Naive thymus-derived CD4-positive, alpha-beta T cell (primary cell): ENCODE measurements at regions not wholly inside any gene's neighbourhood (a gene's known extent, or its start where the extent isn't known, plus 50 kb on each side); places are given as distances from the start of the nearest gene placed in this dataset.
A peak's percentile ranks its signal among the peaks of the same experiment; 100 is the strongest.

Source experiments
- ATAC-seq: fragments of 150-1000 bp; cut with Tn5 transposase; 2 replicates; pipeline ENCODE4 v1.10.0; 2021; ENCODE audit warnings: mild to moderate bottlenecking, moderate library complexity
- CTCF ChIA-PET: fragments of 350-600 bp; sonication (Branson Sonifier 250); formaldehyde crosslinking; loops from one replicate; lab custom pipeline; 2021; ENCODE audit warnings: antibody characterized with exemption; lab: Charles Lee
- POLR2A ChIA-PET: fragments of 350-600 bp; sonication (Branson Sonifier 250); formaldehyde crosslinking; loops from one replicate; lab custom pipeline; 2021; ENCODE audit warnings: antibody characterized with exemption, inconsistent platforms; lab: Charles Lee
- DNase-seq, 9 donors: peaks; one replicate each; pipeline versions ENCODE4 v3.0.0 to v3.0.0-alpha.2; 2020 to 2022; ENCODE audit warnings: mixed read lengths in 1 of 9
- H3K27ac ChIP-seq: one replicate; pipeline ENCODE4 v1.7.0; 2013; ENCODE audit warnings: mild to moderate bottlenecking, low read depth, low read length, moderate library complexity
- H3K27me3 ChIP-seq, 2 donors: one replicate each; pipeline ENCODE4 v1.7.0; 2013; ENCODE audit warnings: low read length in 2 of 2, mild to moderate bottlenecking in 2 of 2, moderate library complexity in 2 of 2; ENCODE audit not compliant: control insufficient read depth in 2 of 2, insufficient read depth in 2 of 2
- H3K36me3 ChIP-seq, 3 experiments: 1 replicate in 2 of 3; 2 replicates in 1 of 3; pipeline ENCODE4 v1.7.0; 2013; ENCODE audit warnings: low read length in 3 of 3, mild to moderate bottlenecking in 3 of 3, moderate library complexity in 1 of 3; ENCODE audit not compliant: insufficient read depth in 3 of 3, control insufficient read depth in 2 of 3
- H3K4me1 ChIP-seq, 2 donors: one replicate each; pipeline ENCODE4 v1.7.0; 2013; ENCODE audit warnings: low read length in 2 of 2, mild to moderate bottlenecking in 2 of 2, moderate library complexity in 1 of 2; ENCODE audit not compliant: control insufficient read depth in 2 of 2, insufficient read depth in 2 of 2
- H3K4me3 ChIP-seq: 2 replicates; pipeline ENCODE4 v1.7.0; 2013; ENCODE audit warnings: mild to moderate bottlenecking, low read length
- H3K9me3 ChIP-seq, 3 experiments: 1 replicate in 2 of 3; 2 replicates in 1 of 3; pipeline ENCODE4 v1.7.0; 2013; ENCODE audit warnings: low read length in 3 of 3; ENCODE audit not compliant: control insufficient read depth in 2 of 3
- H3K27ac Mint-ChIP-seq, 9 donors: one replicate each; pipeline ENCODE4 v1.8.0; 2020 to 2022; ENCODE audit warnings: mixed read lengths in 9 of 9, mild to moderate bottlenecking in 8 of 9, moderate library complexity in 5 of 9, inconsistent platforms in 2 of 9
- H3K27me3 Mint-ChIP-seq, 5 donors: one replicate each; pipeline ENCODE4 v1.8.0; 2021 to 2022; ENCODE audit warnings: mixed read lengths in 5 of 5, mild to moderate bottlenecking in 1 of 5
- H3K36me3 Mint-ChIP-seq, 5 donors: one replicate each; pipeline ENCODE4 v1.8.0; 2020 to 2022; ENCODE audit warnings: mixed read lengths in 5 of 5, mild to moderate bottlenecking in 3 of 5, inconsistent platforms in 1 of 5
- H3K4me1 Mint-ChIP-seq, 7 donors: one replicate each; pipeline ENCODE4 v1.8.0; 2020 to 2022; ENCODE audit warnings: mixed read lengths in 7 of 7, mild to moderate bottlenecking in 3 of 7, inconsistent platforms in 1 of 7
- H3K4me3 Mint-ChIP-seq, 10 donors: one replicate each; pipeline ENCODE4 v1.8.0; 2020 to 2022; ENCODE audit warnings: mild to moderate bottlenecking in 10 of 10, mixed read lengths in 10 of 10, moderate library complexity in 6 of 10, inconsistent platforms in 2 of 10
- H3K9me3 Mint-ChIP-seq, 11 donors: one replicate each; pipeline ENCODE4 v1.8.0; 2020 to 2022; ENCODE audit warnings: mixed read lengths in 11 of 11, mild to moderate bottlenecking in 4 of 11, inconsistent platforms in 1 of 11, moderate library complexity in 1 of 11
- intact Hi-C, 2 donors: fragments of 100-400 bp; cut with micrococcal nuclease; formaldehyde crosslinking; loops; one replicate each; pipeline ENCODE4 v1.15.1; 2023

- POLR2A ChIA-PET, result no interaction called here
- Histone ChIP-seq H3K4me1 (no peaks in the 10 kb centered on the region), H3K27me3 (no peaks in the 10 kb centered on the region), H3K9me3 (no peaks in the 10 kb centered on the region), H3K27ac (no peak overlapping the region), H3K36me3 (no peaks in the 10 kb centered on the region), H3K4me3 (no peak overlapping the region)
- intact Hi-C loops, result no loop called here
- no peak for ATAC-seq
- H3K9me3 Mint-ChIP-seq, result no peaks in the 10 kb centered on the region
- CTCF ChIA-PET, result no interaction called here
- no peak overlapping the region for H3K27ac Mint-ChIP-seq
- DNase-seq, result no peak
- no peaks in the 10 kb centered on the region for H3K4me1 Mint-ChIP-seq
- H3K27me3 Mint-ChIP-seq, result peaks cover 0 to 24% (median 4%) of the 10 kb centered on the region in 5 donors
- no peaks in the 10 kb centered on the region for H3K36me3 Mint-ChIP-seq
- H3K4me3 Mint-ChIP-seq, result no peak overlapping the region
Observed at GRCh38 chr1:30009720-30010119, 713.7 kb downstream of the MATN1 start.

GRCh38 chr1:30008998-30009657 is 714.3 kb downstream of the MATN1 start:
- ATAC-seq (no peak), DNase-seq (no peak)
- Histone ChIP-seq H3K4me3 (no peak overlapping the region), H3K27me3 (no peaks in the 10 kb centered on the region), H3K9me3 (no peaks in the 10 kb centered on the region), H3K27ac (no peak overlapping the region), H3K36me3 (no peaks in the 10 kb centered on the region), H3K4me1 (no peaks in the 10 kb centered on the region)
- H3K27ac Mint-ChIP-seq, result no peak overlapping the region
- no peaks in the 10 kb centered on the region for H3K4me1 Mint-ChIP-seq
- intact Hi-C loops, result no loop called here
- ChIA-PET CTCF (no interaction called here), POLR2A (no interaction called here)
- H3K36me3 Mint-ChIP-seq, result no peaks in the 10 kb centered on the region
- no peak overlapping the region for H3K4me3 Mint-ChIP-seq
- peaks cover 0 to 24% (median 7%) of the 10 kb centered on the region in 5 donors for H3K27me3 Mint-ChIP-seq
- no peaks in the 10 kb centered on the region for H3K9me3 Mint-ChIP-seq

GRCh38 chr1:30008372-30008997 is 714.9 kb downstream of the MATN1 start:
- Mint-ChIP-seq H3K4me1 (no peaks in the 10 kb centered on the region), H3K4me3 (peak overlapping the region in 1 of 10 donors; percentile 71), H3K36me3 (no peaks in the 10 kb centered on the region), H3K27ac (no peak overlapping the region), H3K27me3 (peaks cover 0 to 24% (median 12%) of the 10 kb centered on the region in 5 donors), H3K9me3 (peaks cover 0 to 2% (median 0%) of the 10 kb centered on the region in 11 donors)
- POLR2A ChIA-PET, result no interaction called here
- Histone ChIP-seq H3K27ac (no peak overlapping the region), H3K4me1 (no peaks in the 10 kb centered on the region), H3K27me3 (no peaks in the 10 kb centered on the region), H3K9me3 (no peaks in the 10 kb centered on the region), H3K36me3 (no peaks in the 10 kb centered on the region), H3K4me3 (no peak overlapping the region)
- ATAC-seq (no peak), DNase-seq (no peak)
- intact Hi-C loops, result no loop called here
- CTCF ChIA-PET, result no interaction called here

GRCh38 chr1:30005972-30006619 is 717.3 kb downstream of the MATN1 start:
- no peak overlapping the region for H3K27ac ChIP-seq
- H3K4me1 ChIP-seq, result no peaks in the 10 kb centered on the region
- Mint-ChIP-seq H3K4me3 (no peak overlapping the region), H3K9me3 (peaks cover 0 to 2% (median 0%) of the 10 kb centered on the region in 11 donors), H3K36me3 (no peaks in the 10 kb centered on the region), H3K27me3 (peaks cover 0 to 21% (median 6%) of the 10 kb centered on the region in 5 donors), H3K4me1 (no peaks in the 10 kb centered on the region), H3K27ac (no peak overlapping the region)
- POLR2A ChIA-PET, result no interaction called here
- H3K4me3 ChIP-seq, result no peak overlapping the region
- no peaks in the 10 kb centered on the region for H3K27me3 ChIP-seq
- H3K36me3 ChIP-seq, result no peaks in the 10 kb centered on the region
- intact Hi-C loops, result no loop called here
- no peaks in the 10 kb centered on the region for H3K9me3 ChIP-seq
- DNase-seq (no peak), ATAC-seq (no peak)
- CTCF ChIA-PET, result no interaction called here

- POLR2A ChIA-PET, result no interaction called here
- no peak for ATAC-seq
Observed at GRCh38 chr1:30001732-30002039, 721.7 kb downstream of the MATN1 start.

GRCh38 chr1:30001011-30001731 is 722.2 kb downstream of the MATN1 start:
- H3K9me3 ChIP-seq, result no peaks in the 10 kb centered on the region
- peaks cover 0 to 6% (median 2%) of the 10 kb centered on the region in 11 donors for H3K9me3 Mint-ChIP-seq
- H3K27me3 ChIP-seq, result no peaks in the 10 kb centered on the region
- no peak overlapping the region for H3K4me3 ChIP-seq
- intact Hi-C loops, result no loop called here
- H3K36me3 Mint-ChIP-seq, result peaks cover 0 to under 1% (median 0%) of the 10 kb centered on the region in 5 donors
- no peak overlapping the region for H3K27ac Mint-ChIP-seq
- ATAC-seq, result no peak
- H3K4me1 Mint-ChIP-seq, result no peaks in the 10 kb centered on the region
- ChIA-PET POLR2A (interaction anchor here (0.7 kb wide), 1 partner anchor 79 kb away, joined by 3 read pairs; no protein-coding TSS in a partner anchor), CTCF (no interaction called here)
- no peak for DNase-seq
- H3K4me3 Mint-ChIP-seq, result no peak overlapping the region
- no peaks in the 10 kb centered on the region for H3K36me3 ChIP-seq
- no peaks in the 10 kb centered on the region for H3K4me1 ChIP-seq
- peaks cover 0 to 12% (median 1%) of the 10 kb centered on the region in 5 donors for H3K27me3 Mint-ChIP-seq
- no peak overlapping the region for H3K27ac ChIP-seq

More at GRCh38 chr1:30001732-30002039, 721.7 kb downstream of the MATN1 start:
- Histone ChIP-seq H3K9me3 (no peaks in the 10 kb centered on the region), H3K27me3 (no peaks in the 10 kb centered on the region), H3K4me3 (no peak overlapping the region), H3K4me1 (no peaks in the 10 kb centered on the region), H3K36me3 (no peaks in the 10 kb centered on the region), H3K27ac (no peak overlapping the region)
- H3K27me3 Mint-ChIP-seq, result peaks cover 0 to 12% (median 0%) of the 10 kb centered on the region in 5 donors
- CTCF ChIA-PET, result no interaction called here
- H3K9me3 Mint-ChIP-seq, result peaks cover 0 to 4% (median 0%) of the 10 kb centered on the region in 11 donors
- DNase-seq, result no peak
- no peak overlapping the region for H3K4me3 Mint-ChIP-seq
- H3K36me3 Mint-ChIP-seq, result no peaks in the 10 kb centered on the region
- H3K4me1 Mint-ChIP-seq, result no peaks in the 10 kb centered on the region
- intact Hi-C loops, result no loop called here
- H3K27ac Mint-ChIP-seq, result no peak overlapping the region
